ENCODE measurements at regions not wholly inside any gene's neighbourhood (a gene's known extent, or its start where the extent isn't known, plus 50 kb on each side); places are given as distances from the start of the nearest gene placed in this dataset.

- DNase-seq (ENCODE audit: low spot score) = no peak
Measured at GRCh38 chr14:56501909-56502530, 77.6 kb upstream of the TMEM260 start.

DNA sequence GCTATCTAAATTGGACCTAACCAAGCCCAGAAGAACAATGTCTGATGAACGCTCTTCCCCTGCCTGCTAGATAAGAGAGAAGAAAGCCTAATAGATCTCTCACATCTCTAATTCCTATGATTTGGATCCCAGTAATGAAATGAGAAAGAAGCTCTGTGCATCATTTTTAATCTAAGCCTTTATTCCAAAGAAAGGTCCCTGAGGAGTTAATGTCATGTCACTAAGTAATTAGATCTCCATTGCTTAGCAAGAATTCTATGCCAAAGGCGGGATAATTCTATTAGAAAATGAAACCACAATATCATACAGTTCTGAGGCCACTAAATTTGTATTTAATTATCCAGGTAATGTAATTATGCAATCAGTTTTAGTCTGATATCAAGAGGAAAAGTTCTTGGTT lies 74.2 kb upstream of the TMEM260 start:
- no peak for DNase-seq (ENCODE audit: low spot score)

- DNase-seq (ENCODE audit: low spot score) = no peak
Measured at GRCh38 chr14:56512521-56512920, 67.1 kb upstream of the TMEM260 start.

- no peak for DNase-seq (ENCODE audit: low spot score)
Measured at GRCh38 chr14:56514663-56515371, 64.8 kb upstream of the TMEM260 start.

- DNase-seq (ENCODE audit: low spot score) = no peak
Measured at GRCh38 chr14:56515739-56516138, 63.9 kb upstream of the TMEM260 start.

GRCh38 chr14:56522403-56522802 lies 57.2 kb upstream of the TMEM260 start:
- no peak for DNase-seq (ENCODE audit: low spot score)

- DNase-seq (ENCODE audit: low spot score) = no peak
Measured at GRCh38 chr14:56524971-56525677, 54.5 kb upstream of the TMEM260 start.

DNA sequence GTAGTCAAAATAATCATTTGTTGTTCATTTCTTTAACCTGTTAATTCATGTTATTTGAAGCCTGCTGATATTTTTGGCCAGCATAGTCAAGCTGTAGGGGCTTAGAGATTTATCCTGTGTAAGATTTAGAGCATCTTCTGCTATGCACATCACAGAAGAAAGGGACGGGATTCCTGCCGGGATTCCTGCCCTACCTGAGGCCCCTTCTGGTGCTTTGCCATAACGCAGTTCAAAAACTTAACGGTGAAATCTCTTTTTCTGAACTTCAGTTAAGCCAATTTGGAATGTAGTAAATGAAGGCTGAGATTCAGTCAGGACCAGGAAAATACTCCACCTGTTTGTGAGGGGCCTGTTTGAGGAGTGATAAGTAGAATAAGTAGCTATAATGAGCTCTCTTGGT lies 50.7 kb upstream of the TMEM260 start:
- DNase-seq (ENCODE audit: low spot score) = no peak

All from ureter (tissue), 1 donor.